Prostate gland (tissue), 2 donors: ENCODE measurements at regions not wholly inside any gene's neighbourhood (a gene's known extent, or its start where the extent isn't known, plus 50 kb on each side); places are given as distances from the start of the nearest gene placed in this dataset.

Experiments
- DNase-seq: peaks from one replicate; pipeline ENCODE4 v3.0.0-alpha.2; 2019; ENCODE audit warnings: low spot score
- H3K27ac ChIP-seq, 2 donors: fragments of 200-600 bp; sonication (generic); 2 replicates each; pipeline ENCODE4 v1.5.1; 2017 to 2019
- H3K27me3 ChIP-seq: fragments of 200-600 bp; sonication (generic); replicated peaks from 2 replicates; pipeline ENCODE4 v1.5.1; 2019; ENCODE audit not compliant: insufficient read depth
- H3K36me3 ChIP-seq, 2 donors: fragments of 200-600 bp; sonication (generic); 1 replicate in 1 of 2; 2 replicates in 1 of 2; pipeline versions ENCODE4 v1.5.1 to v1.8.1; 2017 to 2019
- H3K4me1 ChIP-seq: fragments of 200-600 bp; sonication (generic); replicated peaks from 2 replicates; pipeline ENCODE4 v1.5.1; 2019
- H3K4me3 ChIP-seq, 2 donors: fragments of 200-600 bp; sonication (generic); 2 replicates each; pipeline ENCODE4 v1.5.1; 2017 to 2019
- H3K9me3 ChIP-seq: fragments of 200-600 bp; sonication (generic); 2 replicates; pipeline ENCODE4 v1.5.1; 2017
- POLR2A ChIP-seq: fragments of 450-650 bp; IDR thresholded peaks from one replicate; pipeline ENCODE4 v1.6.1; 2016; ENCODE audit warnings: antibody characterized with exemption, mild to moderate bottlenecking
- POLR2AphosphoS5 ChIP-seq: sonication (generic); formaldehyde crosslinking; IDR thresholded peaks from one replicate; pipeline ENCODE4 v1.6.1; 2017; ENCODE audit warnings: antibody characterized with exemption
- WGBS: methylation state at CpG from one replicate; pipeline ENCODE4 v1.1.5; 2018; 5-methylcytosine and 5-hydroxymethylcytosine counted together
- intact Hi-C: fragments of 100-400 bp; cut with DNase I; formaldehyde crosslinking; loops from one replicate; pipeline ENCODE4 v1.14.2; 2022
- small RNA-seq, 2 donors: library from RNA; depleted of rRNA; stranded (forward); fragments of <200 nt; gene quantifications; one replicate each; pipeline ENCODE3, GENCODE V24; 2016
- TF ChIP-seq, protein P1 (sequence below), 4 experiments: fragments of 200-600 bp in 2 of 4; fragments of 450-650 bp in 2 of 4; sonication (generic) in 2 of 4; IDR thresholded peaks; 1 replicate in 3 of 4; 2 replicates in 1 of 4; pipeline ENCODE4 v1.5.1; 2016 to 2019; ENCODE audit warnings: antibody characterized with exemption in 4 of 4, mild to moderate bottlenecking in 2 of 4, moderate library complexity in 2 of 4

DNA sequence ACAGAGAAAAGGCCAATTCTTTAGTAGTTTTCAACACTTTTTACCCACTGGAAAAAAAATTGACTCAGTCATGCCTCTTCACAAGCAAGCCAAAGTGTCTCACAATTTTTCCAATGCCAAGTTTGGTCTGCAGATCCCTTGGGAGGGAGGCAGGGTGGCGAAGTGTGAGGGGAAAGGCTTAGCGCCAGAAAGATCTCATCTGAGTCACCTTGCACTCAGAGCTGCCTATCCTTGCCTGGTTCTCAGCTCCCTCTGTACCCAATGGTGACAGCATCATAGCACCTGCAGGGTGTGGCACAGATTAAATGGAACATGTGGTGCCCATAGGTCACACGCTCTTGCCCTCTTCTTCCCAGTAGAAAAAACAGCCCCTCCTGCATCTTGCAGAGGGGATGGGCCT is 55.2 kb upstream of the GYPC start:
- Histone ChIP-seq H3K27me3 (no peaks in the 10 kb centered on the region), H3K36me3 (no peaks in the 10 kb centered on the region), H3K4me3 (no peak overlapping the region), H3K9me3 (no peaks in the 10 kb centered on the region), H3K27ac (no peak overlapping the region), H3K4me1 (no peaks in the 10 kb centered on the region)
- intact Hi-C loops: no loop called here
- no peak for DNase-seq
- WGBS: 87% methylated on average over 3 of the region's 3 CpGs
- TF ChIP-seq POLR2AphosphoS5 (no peak), POLR2A (no peak)
- TF ChIP-seq, protein P1, sequence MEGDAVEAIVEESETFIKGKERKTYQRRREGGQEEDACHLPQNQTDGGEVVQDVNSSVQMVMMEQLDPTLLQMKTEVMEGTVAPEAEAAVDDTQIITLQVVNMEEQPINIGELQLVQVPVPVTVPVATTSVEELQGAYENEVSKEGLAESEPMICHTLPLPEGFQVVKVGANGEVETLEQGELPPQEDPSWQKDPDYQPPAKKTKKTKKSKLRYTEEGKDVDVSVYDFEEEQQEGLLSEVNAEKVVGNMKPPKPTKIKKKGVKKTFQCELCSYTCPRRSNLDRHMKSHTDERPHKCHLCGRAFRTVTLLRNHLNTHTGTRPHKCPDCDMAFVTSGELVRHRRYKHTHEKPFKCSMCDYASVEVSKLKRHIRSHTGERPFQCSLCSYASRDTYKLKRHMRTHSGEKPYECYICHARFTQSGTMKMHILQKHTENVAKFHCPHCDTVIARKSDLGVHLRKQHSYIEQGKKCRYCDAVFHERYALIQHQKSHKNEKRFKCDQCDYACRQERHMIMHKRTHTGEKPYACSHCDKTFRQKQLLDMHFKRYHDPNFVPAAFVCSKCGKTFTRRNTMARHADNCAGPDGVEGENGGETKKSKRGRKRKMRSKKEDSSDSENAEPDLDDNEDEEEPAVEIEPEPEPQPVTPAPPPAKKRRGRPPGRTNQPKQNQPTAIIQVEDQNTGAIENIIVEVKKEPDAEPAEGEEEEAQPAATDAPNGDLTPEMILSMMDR (IDR thresholded peaks at IDR 0.05): no peak

DNA sequence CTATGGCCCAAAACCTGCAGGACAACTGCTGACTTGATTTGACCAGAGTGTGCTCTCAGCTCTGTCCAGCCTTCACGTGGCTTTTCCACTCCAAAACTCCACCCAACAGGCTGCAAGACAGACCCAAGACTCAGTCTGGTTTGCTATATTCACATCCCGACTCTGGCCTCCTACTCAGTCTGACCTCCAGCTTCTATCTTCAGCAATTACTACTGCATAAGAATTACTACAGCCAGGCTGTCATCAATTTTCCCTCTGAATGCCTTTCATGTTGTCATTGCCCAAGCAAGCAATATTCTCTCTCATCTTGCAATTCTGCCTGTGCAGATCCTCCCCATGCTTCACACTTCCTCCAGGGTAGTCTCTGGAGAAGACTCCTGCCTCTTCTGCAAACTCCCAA is 53.6 kb upstream of the GYPC start:
- no peak overlapping the region for H3K27ac ChIP-seq
- WGBS: 66% methylated on average over 2 of the region's 2 CpGs
- TF ChIP-seq POLR2AphosphoS5: no peak
- TF ChIP-seq, protein P1 (IDR thresholded peaks at IDR 0.05): no peak
- no peak for TF ChIP-seq POLR2A
- H3K9me3 ChIP-seq: no peaks in the 10 kb centered on the region
- no peak overlapping the region for H3K4me3 ChIP-seq
- no peak for DNase-seq
- H3K27me3 ChIP-seq: no peaks in the 10 kb centered on the region
- no peaks in the 10 kb centered on the region for H3K36me3 ChIP-seq
- intact Hi-C loops: no loop called here
- H3K4me1 ChIP-seq: no peaks in the 10 kb centered on the region

Small RNA genes lying in the stretch of these regions (small RNA-seq; reads per million reads assigned to genes)
- gene AC097499.1 (0 reads per million in 2 donors), gene RNU6-259P (0 reads per million in 2 donors)
